ENCODE measurements at regions not wholly inside any gene's neighbourhood (a gene's known extent, or its start where the extent isn't known, plus 50 kb on each side); places are given as distances from the start of the nearest gene placed in this dataset.
"Not testable (repeated sequence)": the region's sequence is repeated elsewhere in the genome, so short reads cannot be mapped to it uniquely, and the experiment has no call there.

GRCh38 chr13:58505262-58505920, 873.8 kb downstream of the PCDH17 start:
- DNase-seq, result not testable (repeated sequence)

GRCh38 chr13:58528351-58528750, 896.8 kb downstream of the PCDH17 start:
- no peak for DNase-seq

GRCh38 chr13:58531614-58532013, 900.1 kb downstream of the PCDH17 start:
- no peak for DNase-seq

- no peak for DNase-seq
Observed at GRCh38 chr13:58542530-58542929, 911.0 kb downstream of the PCDH17 start.

- no peak for DNase-seq
Observed at GRCh38 chr13:58547419-58547818, 915.9 kb downstream of the PCDH17 start.

GRCh38 chr13:58566176-58566575, 934.6 kb downstream of the PCDH17 start:
- no peak for DNase-seq

GRCh38 chr13:58573743-58574142, 942.2 kb downstream of the PCDH17 start:
- DNase-seq, result no peak

GRCh38 chr13:58574791-58575190, 943.2 kb downstream of the PCDH17 start:
- no peak for DNase-seq

GRCh38 chr13:58579468-58579867, 947.9 kb downstream of the PCDH17 start:
- no peak for DNase-seq

- peak; percentile 40 for DNase-seq
Observed at GRCh38 chr13:58583966-58584365, 952.4 kb downstream of the PCDH17 start.

- no peak for DNase-seq
Observed at GRCh38 chr13:58584610-58585009, 953.1 kb downstream of the PCDH17 start.

GRCh38 chr13:58587183-58587582, 955.6 kb downstream of the PCDH17 start:
- DNase-seq, result no peak

- DNase-seq, result no peak
Observed at GRCh38 chr13:58592052-58592451, 960.5 kb downstream of the PCDH17 start.

GRCh38 chr13:58592786-58593185, 961.2 kb downstream of the PCDH17 start:
- no peak for DNase-seq

GRCh38 chr13:58594747-58595600, 963.4 kb downstream of the PCDH17 start:
- DNase-seq, result no peak

- DNase-seq, result no peak
Observed at GRCh38 chr13:58597552-58597951, 966.0 kb downstream of the PCDH17 start.

GRCh38 chr13:58598241-58598640, 966.7 kb downstream of the PCDH17 start:
- no peak for DNase-seq

GRCh38 chr13:58611117-58611516, 979.6 kb downstream of the PCDH17 start:
- DNase-seq, result no peak

GRCh38 chr13:58617880-58618665, 986.5 kb downstream of the PCDH17 start:
- DNase-seq, result no peak

- no peak for DNase-seq
Observed at GRCh38 chr13:58619396-58620113, 988.0 kb downstream of the PCDH17 start.

GRCh38 chr13:58620176-58620575, 988.6 kb downstream of the PCDH17 start:
- no peak for DNase-seq

- DNase-seq, result no peak
Observed at GRCh38 chr13:58625703-58626389, 994.3 kb downstream of the PCDH17 start.
